Glutamatergic neuron (in vitro differentiated cells): ENCODE measurements at regions not wholly inside any gene's neighbourhood (a gene's known extent, or its start where the extent isn't known, plus 50 kb on each side); places are given as distances from the start of the nearest gene placed in this dataset.

Experiments
- DNase-seq: peaks from one replicate; pipeline ENCODE4 v3.0.0; 2022
- H3K27ac Mint-ChIP-seq: one replicate; pipeline ENCODE4 v1.8.0; 2020; ENCODE audit warnings: mild to moderate bottlenecking, mixed read lengths, inconsistent platforms; ENCODE audit not compliant: unreplicated experiment
- H3K27me3 Mint-ChIP-seq: one replicate; pipeline ENCODE4 v1.8.0; 2020; ENCODE audit warnings: mild to moderate bottlenecking, moderate library complexity, mixed read lengths, inconsistent platforms; ENCODE audit not compliant: unreplicated experiment
- H3K36me3 Mint-ChIP-seq: one replicate; pipeline ENCODE4 v1.8.0; 2020; ENCODE audit warnings: mild to moderate bottlenecking, mixed read lengths, inconsistent platforms; ENCODE audit not compliant: unreplicated experiment
- H3K4me1 Mint-ChIP-seq: one replicate; pipeline ENCODE4 v1.8.0; 2020; ENCODE audit warnings: mild to moderate bottlenecking, low read depth, mixed read lengths, inconsistent platforms; ENCODE audit not compliant: unreplicated experiment
- H3K4me3 Mint-ChIP-seq: one replicate; pipeline ENCODE4 v1.8.0; 2020; ENCODE audit warnings: mild to moderate bottlenecking, mixed read lengths, inconsistent platforms; ENCODE audit not compliant: unreplicated experiment
- H3K9me3 Mint-ChIP-seq: one replicate; pipeline ENCODE4 v1.8.0; 2020; ENCODE audit warnings: mild to moderate bottlenecking, moderate library complexity, mixed read lengths, inconsistent platforms; ENCODE audit not compliant: unreplicated experiment
- CTCF ChIP-seq: fragments of 200-600 bp; sonication (generic); IDR thresholded peaks from one replicate; pipeline ENCODE4 v1.5.0; 2021; ENCODE audit not compliant: partially characterized antibody, unreplicated experiment

DNA sequence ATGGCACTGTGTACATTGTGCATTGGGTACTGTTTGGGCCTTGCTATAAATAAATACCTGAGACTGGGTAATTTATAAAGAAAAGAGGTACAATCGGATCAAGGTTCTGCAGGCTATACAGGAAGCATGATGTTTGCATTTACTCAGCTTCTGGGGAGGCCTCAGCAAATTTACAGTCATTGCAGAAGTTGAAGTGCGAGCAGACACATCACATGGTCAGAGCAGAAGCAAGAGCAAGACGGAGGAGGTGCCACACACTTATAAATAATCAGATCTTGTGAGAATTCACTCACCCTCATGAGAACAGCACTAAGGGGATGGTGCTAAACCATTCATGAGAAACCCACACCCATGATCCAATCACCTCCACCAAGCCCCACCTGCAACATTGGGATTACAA, 505.0 kb downstream of the ARAP2 start:
- no peak for DNase-seq
- TF ChIP-seq CTCF, result no peak
- no peak overlapping the region for H3K4me3 Mint-ChIP-seq
- H3K27ac Mint-ChIP-seq, result no peak overlapping the region
- H3K9me3 Mint-ChIP-seq, result no peaks in the 10 kb centered on the region
- H3K36me3 Mint-ChIP-seq, result peaks cover 4% of the 10 kb centered on the region
- H3K4me1 Mint-ChIP-seq, result no peaks in the 10 kb centered on the region
- H3K27me3 Mint-ChIP-seq, result peaks cover 1% of the 10 kb centered on the region

DNA sequence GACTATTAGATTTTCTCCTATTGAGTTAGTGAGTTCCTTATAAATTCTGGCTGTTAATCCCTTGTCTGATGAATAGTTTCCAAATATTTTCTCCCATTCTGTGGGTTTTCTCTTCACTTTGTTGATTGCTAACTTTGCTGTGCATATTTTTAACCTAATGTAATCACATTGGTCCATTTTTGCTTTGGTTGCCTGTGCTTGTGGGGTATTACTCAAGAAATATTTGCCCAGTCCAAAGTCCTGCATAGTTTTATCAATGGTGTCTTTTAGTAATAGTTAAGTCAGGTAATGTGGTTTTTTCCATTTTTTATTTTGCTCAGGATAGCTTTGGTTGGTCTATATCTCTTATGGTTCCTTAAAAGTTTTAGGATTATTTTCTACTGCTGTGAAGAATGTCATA, 490.3 kb downstream of the ARAP2 start:
- no peaks in the 10 kb centered on the region for H3K9me3 Mint-ChIP-seq
- no peak overlapping the region for H3K4me3 Mint-ChIP-seq
- H3K36me3 Mint-ChIP-seq, result no peaks in the 10 kb centered on the region
- DNase-seq, result no peak
- no peak overlapping the region for H3K27ac Mint-ChIP-seq
- TF ChIP-seq CTCF, result no peak
- no peaks in the 10 kb centered on the region for H3K27me3 Mint-ChIP-seq
- no peaks in the 10 kb centered on the region for H3K4me1 Mint-ChIP-seq

- Mint-ChIP-seq H3K9me3 (no peaks in the 10 kb centered on the region), H3K27me3 (no peaks in the 10 kb centered on the region), H3K4me1 (no peaks in the 10 kb centered on the region), H3K36me3 (no peaks in the 10 kb centered on the region), H3K4me3 (no peak overlapping the region), H3K27ac (no peak overlapping the region)
- DNase-seq, result no peak
- TF ChIP-seq CTCF, result no peak
These were observed 486.5 kb downstream of the ARAP2 start for GRCh38 chr4:35757836-35758235.

- no peak for DNase-seq
- H3K27ac Mint-ChIP-seq, result no peak overlapping the region
These were observed 483.5 kb downstream of the ARAP2 start for GRCh38 chr4:35760807-35761206.

GRCh38 chr4:35771571-35771970, 472.7 kb downstream of the ARAP2 start:
- no peak for TF ChIP-seq CTCF
- no peaks in the 10 kb centered on the region for H3K9me3 Mint-ChIP-seq
- H3K27ac Mint-ChIP-seq, result no peak overlapping the region
- no peak for DNase-seq
- H3K27me3 Mint-ChIP-seq, result no peaks in the 10 kb centered on the region
- no peak overlapping the region for H3K4me3 Mint-ChIP-seq
- no peaks in the 10 kb centered on the region for H3K36me3 Mint-ChIP-seq
- no peaks in the 10 kb centered on the region for H3K4me1 Mint-ChIP-seq

More at GRCh38 chr4:35760807-35761206, 483.5 kb downstream of the ARAP2 start:
- Mint-ChIP-seq H3K27me3 (no peaks in the 10 kb centered on the region), H3K4me1 (no peaks in the 10 kb centered on the region), H3K36me3 (no peaks in the 10 kb centered on the region), H3K9me3 (no peaks in the 10 kb centered on the region), H3K4me3 (no peak overlapping the region)
- TF ChIP-seq CTCF, result no peak
